Astrocyte of the spinal cord (primary cell): ENCODE measurements at regions not wholly inside any gene's neighbourhood (a gene's known extent, or its start where the extent isn't known, plus 50 kb on each side); places are given as distances from the start of the nearest gene placed in this dataset.
A peak's percentile ranks its signal among the peaks of the same experiment; 100 is the strongest.

ENCODE experiments used
- DNase-seq: peaks from one replicate; pipeline ENCODE4 v3.0.0; 2011; ENCODE audit warnings: low read depth, low spot score
- H3K4me3 ChIP-seq: 2 replicates; pipeline ENCODE4 v1.5.1; 2011; ENCODE audit warnings: low read depth, mild to moderate bottlenecking, low read length, moderate library complexity
- in situ Hi-C: cut with HindIII; loops from 2 replicates; pipeline ENCODE4 v1.10.0; 2017; ENCODE audit warnings: low sequenced_read_pairs
- TF ChIP-seq, protein P1 (sequence below): IDR thresholded peaks from 2 replicates; pipeline ENCODE4 v1.5.1; 2012; ENCODE audit warnings: low read depth, mild to moderate bottlenecking, low read length, inconsistent platforms

DNA sequence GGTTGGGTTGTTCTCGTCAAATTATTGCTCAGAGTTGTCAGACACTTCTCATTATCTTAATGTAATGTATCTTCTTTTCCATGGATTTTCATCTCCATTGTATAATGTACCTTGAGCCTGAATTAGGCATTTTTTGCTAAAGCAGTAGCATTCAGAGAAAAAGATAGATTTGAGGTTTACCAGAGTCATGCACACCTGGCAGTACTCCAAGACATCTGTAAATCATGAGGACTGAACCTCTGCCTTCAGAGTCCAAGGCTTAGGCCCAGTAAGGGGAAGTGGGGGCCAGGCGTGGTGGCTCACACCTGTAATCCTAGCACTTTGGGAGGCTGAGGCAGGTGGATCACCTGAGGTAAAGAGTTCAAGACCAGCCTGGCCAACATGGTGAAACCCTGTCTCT lies 624.3 kb upstream of the MBL2 start:
- H3K4me3 ChIP-seq: no peak overlapping the region
- in situ Hi-C loops: no loop called here
- peak; percentile 5 for DNase-seq
- TF ChIP-seq, protein P1, sequence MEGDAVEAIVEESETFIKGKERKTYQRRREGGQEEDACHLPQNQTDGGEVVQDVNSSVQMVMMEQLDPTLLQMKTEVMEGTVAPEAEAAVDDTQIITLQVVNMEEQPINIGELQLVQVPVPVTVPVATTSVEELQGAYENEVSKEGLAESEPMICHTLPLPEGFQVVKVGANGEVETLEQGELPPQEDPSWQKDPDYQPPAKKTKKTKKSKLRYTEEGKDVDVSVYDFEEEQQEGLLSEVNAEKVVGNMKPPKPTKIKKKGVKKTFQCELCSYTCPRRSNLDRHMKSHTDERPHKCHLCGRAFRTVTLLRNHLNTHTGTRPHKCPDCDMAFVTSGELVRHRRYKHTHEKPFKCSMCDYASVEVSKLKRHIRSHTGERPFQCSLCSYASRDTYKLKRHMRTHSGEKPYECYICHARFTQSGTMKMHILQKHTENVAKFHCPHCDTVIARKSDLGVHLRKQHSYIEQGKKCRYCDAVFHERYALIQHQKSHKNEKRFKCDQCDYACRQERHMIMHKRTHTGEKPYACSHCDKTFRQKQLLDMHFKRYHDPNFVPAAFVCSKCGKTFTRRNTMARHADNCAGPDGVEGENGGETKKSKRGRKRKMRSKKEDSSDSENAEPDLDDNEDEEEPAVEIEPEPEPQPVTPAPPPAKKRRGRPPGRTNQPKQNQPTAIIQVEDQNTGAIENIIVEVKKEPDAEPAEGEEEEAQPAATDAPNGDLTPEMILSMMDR: no peak

DNA sequence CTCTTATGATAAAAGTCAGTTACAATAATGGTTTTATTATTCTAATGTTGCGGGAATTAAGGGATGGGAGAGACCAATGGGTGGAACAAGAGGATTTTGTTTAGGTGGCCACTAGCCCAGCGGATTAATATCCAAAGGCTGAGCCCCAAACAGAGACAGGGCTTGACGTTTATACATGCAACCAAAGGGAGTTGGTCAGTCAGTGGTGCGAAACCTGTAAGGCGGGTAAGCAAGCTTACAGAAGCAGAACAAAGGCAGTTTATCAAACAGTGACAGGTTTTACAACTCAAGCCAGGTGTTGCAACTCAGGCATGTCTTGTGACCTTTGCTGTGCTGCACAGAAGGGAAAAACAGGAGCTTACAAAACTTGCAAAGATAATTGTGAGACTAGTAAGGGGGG lies 622.9 kb upstream of the MBL2 start:
- DNase-seq: no peak
- no peak overlapping the region for H3K4me3 ChIP-seq
- TF ChIP-seq, protein P1: no peak
- in situ Hi-C loops: no loop called here

DNA sequence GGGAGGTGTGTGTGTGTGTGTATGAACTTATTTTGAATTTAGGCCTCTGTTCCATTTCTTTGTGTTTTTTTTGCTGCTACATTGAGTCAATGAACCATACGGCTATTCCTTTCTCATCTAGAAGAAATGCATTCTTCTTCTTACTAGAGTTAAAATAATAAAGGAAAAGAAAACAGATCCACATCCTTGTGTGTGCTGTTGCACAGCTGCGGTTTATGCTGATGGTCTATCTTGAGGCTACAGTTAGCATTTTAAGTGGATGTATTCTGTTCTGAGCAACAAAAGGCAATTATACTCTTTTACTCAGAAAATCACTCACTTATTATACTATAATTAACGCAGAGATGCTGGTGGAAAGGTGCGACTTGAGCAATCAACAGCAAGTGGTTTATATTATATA lies 615.0 kb upstream of the MBL2 start:
- TF ChIP-seq, protein P1: no peak
- peak; percentile 35 for DNase-seq
- no peak overlapping the region for H3K4me3 ChIP-seq
- in situ Hi-C loops: no loop called here

DNA sequence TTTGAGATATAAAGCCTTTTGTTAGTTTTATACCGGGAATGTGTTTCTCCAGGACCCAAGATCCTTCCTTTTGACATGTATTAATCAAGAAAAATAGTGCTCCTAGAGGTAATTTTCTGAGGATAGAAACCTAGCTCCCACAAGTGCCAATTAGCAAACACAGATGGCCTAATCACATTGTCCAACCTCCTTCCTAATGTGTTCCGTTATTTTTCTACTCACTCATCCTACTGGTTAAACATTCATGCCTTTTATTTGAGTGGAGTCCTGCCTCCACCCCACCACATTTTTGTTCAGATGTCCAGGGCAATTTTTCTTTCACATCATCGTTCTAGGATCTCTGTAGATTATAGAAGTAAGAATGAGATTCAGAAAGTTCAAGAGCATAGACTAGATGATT lies 610.0 kb upstream of the MBL2 start:
- in situ Hi-C loops: no loop called here
- no peak overlapping the region for H3K4me3 ChIP-seq

DNA sequence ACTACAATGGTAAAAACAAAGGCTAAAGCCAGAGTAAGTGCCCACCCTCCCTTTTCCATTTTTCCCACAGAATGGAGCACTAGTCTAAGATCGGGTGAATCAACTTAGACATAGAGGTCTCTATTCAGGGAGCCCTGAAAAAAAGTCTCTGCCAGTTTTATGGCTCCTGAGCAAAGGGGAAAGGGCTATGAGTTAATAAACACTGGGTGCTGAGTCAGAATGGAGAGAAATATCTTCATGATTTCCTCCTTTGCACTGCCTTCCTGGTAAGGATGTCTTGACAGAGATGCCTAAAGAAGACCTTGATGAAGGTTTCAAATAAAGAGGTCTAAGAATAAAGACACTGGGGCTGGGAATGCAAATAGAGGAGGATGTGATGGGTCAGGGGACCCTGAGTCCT lies 607.4 kb upstream of the MBL2 start:
- no peak for DNase-seq
- in situ Hi-C loops: no loop called here
- TF ChIP-seq, protein P1: no peak
- no peak overlapping the region for H3K4me3 ChIP-seq

More for the DNA sequence above, 610.0 kb upstream of the MBL2 start:
- TF ChIP-seq, protein P1: no peak
- no peak for DNase-seq

DNA sequence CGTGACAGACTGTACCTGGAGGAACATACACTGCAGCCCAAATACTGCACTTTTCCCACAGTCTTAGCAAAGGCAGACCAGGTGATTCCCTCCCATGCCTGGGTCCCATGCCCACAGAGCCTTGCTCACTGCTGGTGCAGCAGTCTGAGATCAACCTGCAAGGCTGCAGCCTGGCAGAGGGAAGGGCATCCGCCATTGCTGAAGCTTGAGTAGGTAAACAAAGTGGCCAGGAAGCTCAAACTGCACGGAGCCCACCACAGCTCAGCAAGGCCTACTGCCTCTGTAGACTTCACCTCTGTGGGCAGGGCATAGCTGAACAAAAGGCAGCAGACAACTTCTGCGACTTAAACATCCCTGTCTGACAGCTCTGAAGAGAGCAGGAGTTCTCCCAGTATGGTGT lies 597.8 kb upstream of the MBL2 start:
- in situ Hi-C loops: no loop called here
- H3K4me3 ChIP-seq: no peak overlapping the region
- DNase-seq: no peak
- TF ChIP-seq, protein P1: no peak

DNA sequence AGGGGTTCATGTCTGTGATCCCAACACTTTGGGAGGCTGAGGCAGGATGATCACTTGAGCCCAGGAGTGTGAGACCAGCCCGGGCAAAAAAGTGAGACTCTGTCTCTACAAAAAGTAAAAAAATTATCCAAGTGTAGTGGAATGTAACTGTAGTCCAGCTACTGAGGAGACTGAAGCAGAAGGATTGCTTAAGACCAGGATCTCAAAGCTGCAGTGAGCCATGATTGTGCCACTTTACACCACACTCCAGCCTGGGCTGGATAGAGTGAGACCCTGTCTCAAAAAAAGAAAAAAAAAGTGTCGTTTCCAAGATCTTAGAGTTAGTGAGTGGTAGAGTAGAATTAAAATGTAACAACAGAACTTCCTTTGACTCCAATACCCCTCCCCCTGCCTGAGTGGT lies 589.4 kb upstream of the MBL2 start:
- TF ChIP-seq, protein P1: no peak
- no peak overlapping the region for H3K4me3 ChIP-seq
- no peak for DNase-seq
- in situ Hi-C loops: no loop called here
